DND-41 (cell line): ENCODE measurements at regions not wholly inside any gene's neighbourhood (a gene's known extent, or its start where the extent isn't known, plus 50 kb on each side); places are given as distances from the start of the nearest gene placed in this dataset.

ENCODE experiments used
- EZH2 ChIP-seq: IDR thresholded peaks from 3 replicates; pipeline ENCODE4 v1.6.1; 2012; ENCODE audit warnings: borderline replicate concordance, low read depth, mild to moderate bottlenecking, moderate library complexity, low read length, inconsistent platforms; ENCODE audit not compliant: severe bottlenecking
- TF ChIP-seq, protein P1 (sequence below): IDR thresholded peaks from 2 replicates; pipeline ENCODE4 v1.5.1; 2012; ENCODE audit warnings: borderline replicate concordance, low read length, moderate library complexity, mild to moderate bottlenecking; ENCODE audit not compliant: poor library complexity, severe bottlenecking; ENCODE audit errors: extremely low read depth

DNA sequence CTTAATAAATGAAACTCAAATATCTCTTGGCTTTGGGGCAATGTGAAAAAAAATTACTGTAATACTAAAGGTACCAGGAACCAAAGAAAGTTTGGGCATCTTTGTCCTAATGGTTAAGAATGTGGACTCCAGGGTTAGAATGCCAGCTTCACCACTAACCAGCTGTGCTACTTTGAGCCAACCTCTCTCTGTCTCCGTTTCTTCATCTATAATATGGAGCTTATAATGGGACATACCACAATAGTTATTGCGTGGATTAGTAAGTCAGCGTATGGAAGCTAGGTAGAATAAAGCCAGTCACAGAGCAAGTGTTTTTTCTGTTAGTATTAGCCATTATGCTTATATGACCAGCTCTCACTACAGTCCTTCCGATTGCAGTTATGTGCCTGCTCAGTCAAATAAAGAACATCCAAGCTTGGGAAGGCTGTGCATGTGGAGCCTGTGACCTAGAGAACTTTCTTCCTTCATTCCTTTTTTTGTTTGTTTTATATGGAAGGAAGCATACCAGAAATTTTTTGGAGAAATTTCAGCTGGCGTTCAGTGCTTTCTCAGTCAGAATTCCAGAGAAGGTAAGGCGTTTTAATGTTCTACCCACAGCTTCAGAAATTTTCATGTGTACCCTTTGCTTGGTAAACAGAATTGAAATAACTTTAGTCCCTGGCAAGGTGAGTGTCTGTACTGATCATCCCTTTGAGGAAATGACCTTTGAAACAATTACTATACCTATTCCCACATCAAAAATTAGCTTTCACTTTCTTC is 114.0 kb upstream of the RND3 start:
- TF ChIP-seq, protein P1, sequence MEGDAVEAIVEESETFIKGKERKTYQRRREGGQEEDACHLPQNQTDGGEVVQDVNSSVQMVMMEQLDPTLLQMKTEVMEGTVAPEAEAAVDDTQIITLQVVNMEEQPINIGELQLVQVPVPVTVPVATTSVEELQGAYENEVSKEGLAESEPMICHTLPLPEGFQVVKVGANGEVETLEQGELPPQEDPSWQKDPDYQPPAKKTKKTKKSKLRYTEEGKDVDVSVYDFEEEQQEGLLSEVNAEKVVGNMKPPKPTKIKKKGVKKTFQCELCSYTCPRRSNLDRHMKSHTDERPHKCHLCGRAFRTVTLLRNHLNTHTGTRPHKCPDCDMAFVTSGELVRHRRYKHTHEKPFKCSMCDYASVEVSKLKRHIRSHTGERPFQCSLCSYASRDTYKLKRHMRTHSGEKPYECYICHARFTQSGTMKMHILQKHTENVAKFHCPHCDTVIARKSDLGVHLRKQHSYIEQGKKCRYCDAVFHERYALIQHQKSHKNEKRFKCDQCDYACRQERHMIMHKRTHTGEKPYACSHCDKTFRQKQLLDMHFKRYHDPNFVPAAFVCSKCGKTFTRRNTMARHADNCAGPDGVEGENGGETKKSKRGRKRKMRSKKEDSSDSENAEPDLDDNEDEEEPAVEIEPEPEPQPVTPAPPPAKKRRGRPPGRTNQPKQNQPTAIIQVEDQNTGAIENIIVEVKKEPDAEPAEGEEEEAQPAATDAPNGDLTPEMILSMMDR, result no peak
- no peak for TF ChIP-seq EZH2
